Endothelial cell of umbilical vein (primary cell): ENCODE measurements at regions not wholly inside any gene's neighbourhood (a gene's known extent, or its start where the extent isn't known, plus 50 kb on each side); places are given as distances from the start of the nearest gene placed in this dataset.

Experiments used
- BruUV-seq: library from RNA; stranded (reverse); fragments of 400-500 nt; replicated peaks from 2 replicates; lab custom pipeline; 2021; lab: Mats Ljungman, UMichigan
- CTCF ChIA-PET: fragments of 300-600, 350-600 bp; sonication (Branson Sonifier 250); formaldehyde crosslinking; loops from one replicate; lab custom pipeline; 2021; ENCODE audit warnings: antibody characterized with exemption, inconsistent platforms; lab: Charles Lee
- POLR2A ChIA-PET: fragments of 300-600, 350-600 bp; sonication (Branson Sonifier 250); formaldehyde crosslinking; loops from one replicate; lab custom pipeline; 2021; ENCODE audit warnings: antibody characterized with exemption, inconsistent platforms; lab: Charles Lee
- DNase-seq: peaks from one replicate; pipeline ENCODE4 v3.0.0-alpha.2; 2011; ENCODE audit warnings: low read depth, low spot score
- FAIRE-seq: peaks from 2 replicates; lab custom pipeline; 2011; peaks lifted over from hg19 to GRCh38; lab: Jason Lieb, UNC
- H2AFZ ChIP-seq: 2 replicates; pipeline ENCODE4 v1.6.0; 2012; ENCODE audit warnings: low read depth, low read length, control low read depth, inconsistent platforms
- H3K27ac ChIP-seq: 2 replicates; pipeline ENCODE4 v1.5.1; 2011; ENCODE audit warnings: low read depth, mild to moderate bottlenecking, control low read depth, low read length, moderate library complexity; ENCODE audit not compliant: insufficient read depth
- H3K27me3 ChIP-seq, 2 experiments: 2 replicates each; pipeline versions ENCODE4 v1.6.0 to v1.6.1; 2011; ENCODE audit warnings: low read length in 2 of 2, mixed read lengths in 1 of 2; ENCODE audit not compliant: control insufficient read depth in 2 of 2, insufficient read depth in 2 of 2
- H3K36me3 ChIP-seq, 2 experiments: 2 replicates in 1 of 2; 3 replicates in 1 of 2; pipeline ENCODE4 v1.5.1; 2011; ENCODE audit warnings: low read length in 2 of 2, mild to moderate bottlenecking in 1 of 2, moderate library complexity in 1 of 2; ENCODE audit not compliant: control insufficient read depth in 2 of 2, insufficient read depth in 2 of 2; ENCODE audit errors: extremely low read depth in 1 of 2
- H3K4me1 ChIP-seq: 3 replicates; pipeline ENCODE4 v1.5.1; 2011; ENCODE audit warnings: mild to moderate bottlenecking, low read length; ENCODE audit not compliant: control insufficient read depth, insufficient read depth; ENCODE audit errors: extremely low read depth
- H3K4me2 ChIP-seq: 2 replicates; pipeline ENCODE4 v1.6.1; 2011; ENCODE audit warnings: low read length, control low read depth, mixed read lengths; ENCODE audit not compliant: insufficient read depth
- H3K4me3 ChIP-seq, 3 experiments: fragments of 200-600 bp in 1 of 3; sonication (generic), shearing (Covaris generic) in 1 of 3; replicated peaks in 1 of 3; 2 replicates each; pipeline ENCODE4 v1.5.1; 2011 to 2016; ENCODE audit warnings: control low read depth in 3 of 3, low read length in 3 of 3, mild to moderate bottlenecking in 2 of 3, inconsistent platforms in 1 of 3, low read depth in 1 of 3, moderate library complexity in 1 of 3; ENCODE audit not compliant: insufficient read depth in 1 of 3
- H3K79me2 ChIP-seq: 2 replicates; pipeline ENCODE4 v1.6.0; 2012; ENCODE audit warnings: low read length, inconsistent platforms; ENCODE audit not compliant: control insufficient read depth, insufficient read depth
- H3K9ac ChIP-seq: replicated peaks from 2 replicates; pipeline ENCODE3; 2011; ENCODE audit warnings: low read length, control low read depth; ENCODE audit not compliant: insufficient read depth; ENCODE audit errors: extremely low read depth
- H3K9me1 ChIP-seq: replicated peaks from 3 replicates; pipeline ENCODE4 v1.6.0; 2011; ENCODE audit warnings: mild to moderate bottlenecking, low read length; ENCODE audit not compliant: control insufficient read depth, insufficient read depth; ENCODE audit errors: extremely low read depth
- H3K9me3 ChIP-seq: replicated peaks from 2 replicates; pipeline ENCODE4 v1.5.1; 2012; ENCODE audit warnings: low read length, inconsistent platforms; ENCODE audit not compliant: control insufficient read depth, insufficient read depth
- H4K20me1 ChIP-seq: replicated peaks from 2 replicates; pipeline ENCODE3; 2011; ENCODE audit warnings: mild to moderate bottlenecking, low read length; ENCODE audit not compliant: control insufficient read depth, insufficient read depth; ENCODE audit errors: extremely low read depth
- CTCF ChIP-seq, 2 donors: IDR thresholded peaks; 1 replicate in 1 of 2; 2 replicates in 1 of 2; pipeline ENCODE4 v1.5.1; 2011; ENCODE audit warnings: low read length in 2 of 2, mild to moderate bottlenecking in 2 of 2, moderate library complexity in 2 of 2, control low read depth in 1 of 2, inconsistent platforms in 1 of 2, low read depth in 1 of 2; ENCODE audit not compliant: insufficient read depth in 1 of 2; ENCODE audit errors: extremely low read depth in 1 of 2
- EZH2 ChIP-seq: IDR thresholded peaks from 2 replicates; pipeline ENCODE4 v1.6.1; 2012; ENCODE audit warnings: borderline replicate concordance, low read depth, mild to moderate bottlenecking, moderate library complexity, low read length, inconsistent platforms; ENCODE audit not compliant: severe bottlenecking
- FOS ChIP-seq: IDR thresholded peaks from 2 replicates; pipeline ENCODE4 v1.6.1; 2011; ENCODE audit warnings: mild to moderate bottlenecking, low read length, moderate library complexity, borderline replicate concordance; ENCODE audit not compliant: insufficient read depth
- GATA2 ChIP-seq: IDR thresholded peaks from 2 replicates; pipeline ENCODE4 v1.7.0; 2011; ENCODE audit warnings: low read depth, mild to moderate bottlenecking, moderate library complexity, mixed read lengths, low read length; ENCODE audit not compliant: insufficient read length, insufficient read depth
- JUN ChIP-seq: IDR thresholded peaks from 2 replicates; pipeline ENCODE4 v1.6.1; 2011; ENCODE audit warnings: borderline replicate concordance, low read depth; ENCODE audit not compliant: insufficient read length, insufficient read depth
- MAX ChIP-seq: IDR thresholded peaks from 2 replicates; pipeline ENCODE4 v1.6.1; 2011; ENCODE audit not compliant: insufficient read depth, insufficient read length
- MYC ChIP-seq: IDR thresholded peaks from one replicate; pipeline ENCODE4 v1.6.1; 2011; ENCODE audit warnings: mild to moderate bottlenecking, low read depth, low read length
- POLR2A ChIP-seq: IDR thresholded peaks from 2 replicates; pipeline ENCODE4 v1.6.1; 2012; ENCODE audit warnings: low read depth, mild to moderate bottlenecking, control low read depth, low read length
- POLR2AphosphoS5 ChIP-seq: IDR thresholded peaks from 2 replicates; pipeline ENCODE4 v1.6.1; 2012; ENCODE audit warnings: low read depth, mild to moderate bottlenecking, control low read depth, low read length, moderate library complexity; ENCODE audit not compliant: insufficient read depth
- dilution Hi-C: fragments of 300-500 bp; cut with MboI; formaldehyde crosslinking; loops from one replicate; pipeline ENCODE4 v1.15.0; 2019; ENCODE audit warnings: low sequenced_read_pairs; ENCODE audit not compliant: extremely low pct_ligation_motif_present
- intact Hi-C: fragments of 100-400 bp; cut with micrococcal nuclease; formaldehyde crosslinking; loops from one replicate; pipeline ENCODE4 v1.10.0; 2022

GRCh38 chr12:131221957-131222328 is 268.2 kb downstream of the ADGRD1 start:
- no peaks in the 10 kb centered on the region for H3K27me3 ChIP-seq
- no peak for FAIRE-seq
- no peak overlapping the region for H3K4me2 ChIP-seq
- TF ChIP-seq EZH2: no peak
- no peak for TF ChIP-seq MAX
- TF ChIP-seq MYC: no peak
- no peak for TF ChIP-seq CTCF (IDR thresholded peaks at IDR 0.05; ENCODE audit: extremely low read depth in 1 of 2, insufficient read depth in 1 of 2, low read depth in 1 of 2, low read length in 2 of 2)
- no peak for TF ChIP-seq FOS
- TF ChIP-seq GATA2: no peak
- no peak for TF ChIP-seq JUN
- TF ChIP-seq POLR2A: no peak
- TF ChIP-seq POLR2AphosphoS5: no peak
- H3K4me1 ChIP-seq: no peaks in the 10 kb centered on the region
- ChIA-PET POLR2A (no interaction called here), CTCF (no interaction called here)
- dilution Hi-C loops (no loop called here), intact Hi-C loops (no loop called here)
- DNase-seq: no peak
- H3K9me3 ChIP-seq: no peaks in the 10 kb centered on the region
- H3K79me2 ChIP-seq: no peaks in the 10 kb centered on the region
- no peak overlapping the region for H3K27ac ChIP-seq
- H2AFZ ChIP-seq: no peak overlapping the region
- H4K20me1 ChIP-seq: no peaks in the 10 kb centered on the region
- H3K4me3 ChIP-seq: no peak overlapping the region
- H3K36me3 ChIP-seq: no peaks in the 10 kb centered on the region
- no TSS peak for BruUV-seq
- H3K9me1 ChIP-seq: no peaks in the 10 kb centered on the region
- no peak overlapping the region for H3K9ac ChIP-seq
